OCI-LY3 (cell line): ENCODE measurements at regions not wholly inside any gene's neighbourhood (a gene's known extent, or its start where the extent isn't known, plus 50 kb on each side); places are given as distances from the start of the nearest gene placed in this dataset.
"Not testable (repeated sequence)": the region's sequence is repeated elsewhere in the genome, so short reads cannot be mapped to it uniquely, and the experiment has no call there.

Experiments
- H2AFZ ChIP-seq: fragments of 200-600, 300-600 bp; shearing (Covaris generic); 2 replicates; pipeline ENCODE4 v1.6.0; 2014; ENCODE audit warnings: antibody characterized with exemption, low read depth, low read length
- H3K27ac ChIP-seq: fragments of 200-600, 300-600 bp; sonication (generic); 2 replicates; pipeline ENCODE4 v1.5.1; 2014; ENCODE audit warnings: mild to moderate bottlenecking, low read length, moderate library complexity, mixed read lengths
- H3K27me3 ChIP-seq: fragments of 200-600, 300-600 bp; sonication (generic); 2 replicates; pipeline ENCODE4 v1.6.1; 2014; ENCODE audit warnings: low read depth, low read length, mixed read lengths
- H3K36me3 ChIP-seq: fragments of 200-600, 300-600 bp; sonication (generic); replicated peaks from 2 replicates; pipeline ENCODE3; 2014; ENCODE audit warnings: low read depth, low read length, mixed read lengths
- H3K4me1 ChIP-seq: fragments of 300-600, 200-600 bp; sonication (generic); 2 replicates; pipeline ENCODE4 v1.6.1; 2014; ENCODE audit warnings: low read length, mixed read lengths
- H3K4me2 ChIP-seq: fragments of 200-600, 300-600 bp; sonication (generic); 2 replicates; pipeline ENCODE4 v1.6.1; 2014; ENCODE audit warnings: low read length, mixed read lengths
- H3K4me3 ChIP-seq: fragments of 300-600, 200-600 bp; sonication (generic); 2 replicates; pipeline ENCODE4 v1.5.1; 2014; ENCODE audit warnings: antibody characterized with exemption, mild to moderate bottlenecking, low read length, moderate library complexity
- H3K79me2 ChIP-seq: fragments of 300-600, 200-600 bp; shearing (Covaris generic); 2 replicates; pipeline ENCODE4 v1.6.1; 2014; ENCODE audit warnings: mild to moderate bottlenecking, low read length, mixed read lengths
- H3K9ac ChIP-seq: fragments of 300-600, 200-600 bp; shearing (Covaris generic); 2 replicates; pipeline ENCODE4 v1.6.0; 2014; ENCODE audit warnings: mild to moderate bottlenecking, low read length, moderate library complexity
- H3K9me3 ChIP-seq: fragments of 200-600, 300-600 bp; shearing (Covaris generic); 2 replicates; pipeline ENCODE4 v1.6.1; 2014; ENCODE audit warnings: low read length, mixed read lengths; ENCODE audit not compliant: insufficient read depth
- H4K20me1 ChIP-seq: fragments of 200-600, 300-600 bp; sonication (generic); 2 replicates; pipeline ENCODE4 v1.6.1; 2016; ENCODE audit warnings: low read length, mixed read lengths; ENCODE audit not compliant: insufficient read depth
- CTCF ChIP-seq: fragments of 200-600, 300-600 bp; sonication (generic); IDR thresholded peaks from 2 replicates; pipeline ENCODE4 v1.5.1; 2014; ENCODE audit warnings: antibody characterized with exemption, low read length, low read depth
- EZH2phosphoT487 ChIP-seq: fragments of 200-600 bp; shearing (Covaris generic); IDR thresholded peaks from 2 replicates; pipeline ENCODE4 v1.6.1; 2018; ENCODE audit warnings: antibody characterized with exemption, mixed run types, low read depth

GRCh38 chr7:4383584-4383983 is 298.5 kb upstream of the FOXK1 start:
- Histone ChIP-seq H3K4me2 (no peak overlapping the region), H3K79me2 (no peaks in the 10 kb centered on the region), H3K4me1 (no peaks in the 10 kb centered on the region), H4K20me1 (no peaks in the 10 kb centered on the region), H3K9me3 (no peaks in the 10 kb centered on the region), H3K27me3 (no peaks in the 10 kb centered on the region), H2AFZ (no peak overlapping the region), H3K9ac (no peak overlapping the region), H3K27ac (no peak overlapping the region), H3K36me3 (no peaks in the 10 kb centered on the region), H3K4me3 (no peak overlapping the region)
- TF ChIP-seq EZH2phosphoT487 (no peak), CTCF (no peak)

- Histone ChIP-seq H3K27ac (no peak overlapping the region), H2AFZ (no peak overlapping the region), H4K20me1 (no peaks in the 10 kb centered on the region), H3K9ac (no peak overlapping the region), H3K4me2 (no peak overlapping the region), H3K27me3 (no peaks in the 10 kb centered on the region), H3K4me3 (no peak overlapping the region), H3K9me3 (no peaks in the 10 kb centered on the region), H3K36me3 (no peaks in the 10 kb centered on the region), H3K4me1 (no peaks in the 10 kb centered on the region), H3K79me2 (no peaks in the 10 kb centered on the region)
- TF ChIP-seq CTCF (no peak), EZH2phosphoT487 (no peak)
These were observed 295.9 kb upstream of the FOXK1 start for GRCh38 chr7:4386190-4386589.

GRCh38 chr7:4391103-4391502 is 291.0 kb upstream of the FOXK1 start:
- not testable (repeated sequence) for H3K27me3 ChIP-seq

GRCh38 chr7:4394736-4395135 is 287.4 kb upstream of the FOXK1 start:
- no peaks in the 10 kb centered on the region for H3K27me3 ChIP-seq
- H3K9me3 ChIP-seq, result no peaks in the 10 kb centered on the region
- no peak for TF ChIP-seq EZH2phosphoT487
- no peak for TF ChIP-seq CTCF
- H3K4me2 ChIP-seq, result no peak overlapping the region
- no peak overlapping the region for H2AFZ ChIP-seq
- no peaks in the 10 kb centered on the region for H3K79me2 ChIP-seq
- no peaks in the 10 kb centered on the region for H3K36me3 ChIP-seq
- no peak overlapping the region for H3K27ac ChIP-seq
- no peak overlapping the region for H3K4me3 ChIP-seq
- no peaks in the 10 kb centered on the region for H3K4me1 ChIP-seq
- no peaks in the 10 kb centered on the region for H4K20me1 ChIP-seq
- no peak overlapping the region for H3K9ac ChIP-seq

More at GRCh38 chr7:4391103-4391502, 291.0 kb upstream of the FOXK1 start:
- H4K20me1 ChIP-seq, H3K27ac ChIP-seq, H3K9ac ChIP-seq, H3K4me3 ChIP-seq, H3K36me3 ChIP-seq, H3K9me3 ChIP-seq, H3K4me1 ChIP-seq, H3K4me2 ChIP-seq, H3K79me2 ChIP-seq, H2AFZ ChIP-seq: not testable (repeated sequence)

GRCh38 chr7:4399121-4399520 is 283.0 kb upstream of the FOXK1 start:
- Histone ChIP-seq H3K4me1 (no peaks in the 10 kb centered on the region), H3K4me3 (no peak overlapping the region), H2AFZ (no peak overlapping the region), H3K9me3 (no peaks in the 10 kb centered on the region), H3K27me3 (no peaks in the 10 kb centered on the region), H3K27ac (no peak overlapping the region), H3K9ac (no peak overlapping the region), H3K4me2 (no peak overlapping the region), H3K36me3 (no peaks in the 10 kb centered on the region), H4K20me1 (no peaks in the 10 kb centered on the region), H3K79me2 (no peaks in the 10 kb centered on the region)
- TF ChIP-seq CTCF (no peak), EZH2phosphoT487 (no peak)
